ENCODE measurements at regions not wholly inside any gene's neighbourhood (a gene's known extent, or its start where the extent isn't known, plus 50 kb on each side); places are given as distances from the start of the nearest gene placed in this dataset.

DNA sequence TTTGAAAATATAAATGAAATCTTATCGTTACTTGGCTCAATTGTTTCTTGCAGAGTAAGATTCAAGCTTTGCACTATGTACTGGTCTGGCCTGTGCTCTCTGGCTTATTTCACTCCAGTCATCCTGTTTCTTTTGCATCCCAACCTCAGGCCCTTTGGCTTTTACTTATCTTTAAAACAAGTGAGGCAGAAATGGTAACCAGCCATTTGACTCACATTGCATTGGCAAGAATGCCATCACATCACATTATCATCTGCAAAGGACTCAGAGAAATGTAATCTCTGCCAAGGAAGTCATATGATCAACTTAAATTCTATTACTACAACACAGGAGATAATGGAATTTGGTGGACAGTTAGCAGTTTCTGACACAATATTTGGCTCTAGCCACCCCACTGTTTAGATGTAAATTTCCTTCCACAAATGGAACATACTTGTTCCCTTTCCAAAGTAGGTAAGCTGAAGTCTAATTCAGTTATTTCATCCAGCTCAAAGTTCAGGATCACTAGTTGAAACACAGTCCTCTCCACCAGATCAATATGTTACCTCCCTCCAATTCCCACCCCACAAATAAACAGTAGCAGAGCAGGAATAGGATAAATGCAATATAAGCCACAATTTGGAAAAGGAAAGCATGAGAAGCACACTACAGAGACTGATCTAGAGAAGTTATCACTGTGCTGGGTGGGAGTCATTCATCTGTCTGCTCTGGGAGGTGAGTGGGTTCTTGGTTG is 65.0 kb upstream of the DSC1 start:
- Histone ChIP-seq H2AFZ (ENCODE audit: low read length) (no peak overlapping the region), H3K36me3 (ENCODE audit: insufficient read depth, low read length) (no peaks in the 10 kb centered on the region), H3K4me3 (ENCODE audit: low read depth, low read length, poor library complexity, severe bottlenecking) (no peak overlapping the region), H4K20me1 (ENCODE audit: insufficient read depth, low read length) (no peaks in the 10 kb centered on the region), H3K4me2 (ENCODE audit: low read length) (no peak overlapping the region), H3K79me2 (ENCODE audit: insufficient read depth, low read depth, low read length) (no peaks in the 10 kb centered on the region), H3K9me3 (ENCODE audit: low read length) (no peaks in the 10 kb centered on the region), H3K9me2 (ENCODE audit: insufficient read depth, low read length) (no peaks in the 10 kb centered on the region), H3K27ac (ENCODE audit: low read depth, low read length, poor library complexity, severe bottlenecking) (no peak overlapping the region), H3K4me1 (ENCODE audit: insufficient read depth, low read length, poor library complexity, severe bottlenecking) (no peaks in the 10 kb centered on the region)
- ChIA-PET CTCF (ENCODE audit: unreplicated experiment) (no interaction called here), POLR2A (no interaction called here)
- intact Hi-C loops (cut with micrococcal nuclease; ENCODE audit: unreplicated experiment): no loop called here
- BruUV-seq (replicated peaks): no TSS peak
- TF ChIP-seq, protein P1, sequence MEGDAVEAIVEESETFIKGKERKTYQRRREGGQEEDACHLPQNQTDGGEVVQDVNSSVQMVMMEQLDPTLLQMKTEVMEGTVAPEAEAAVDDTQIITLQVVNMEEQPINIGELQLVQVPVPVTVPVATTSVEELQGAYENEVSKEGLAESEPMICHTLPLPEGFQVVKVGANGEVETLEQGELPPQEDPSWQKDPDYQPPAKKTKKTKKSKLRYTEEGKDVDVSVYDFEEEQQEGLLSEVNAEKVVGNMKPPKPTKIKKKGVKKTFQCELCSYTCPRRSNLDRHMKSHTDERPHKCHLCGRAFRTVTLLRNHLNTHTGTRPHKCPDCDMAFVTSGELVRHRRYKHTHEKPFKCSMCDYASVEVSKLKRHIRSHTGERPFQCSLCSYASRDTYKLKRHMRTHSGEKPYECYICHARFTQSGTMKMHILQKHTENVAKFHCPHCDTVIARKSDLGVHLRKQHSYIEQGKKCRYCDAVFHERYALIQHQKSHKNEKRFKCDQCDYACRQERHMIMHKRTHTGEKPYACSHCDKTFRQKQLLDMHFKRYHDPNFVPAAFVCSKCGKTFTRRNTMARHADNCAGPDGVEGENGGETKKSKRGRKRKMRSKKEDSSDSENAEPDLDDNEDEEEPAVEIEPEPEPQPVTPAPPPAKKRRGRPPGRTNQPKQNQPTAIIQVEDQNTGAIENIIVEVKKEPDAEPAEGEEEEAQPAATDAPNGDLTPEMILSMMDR (conservative IDR thresholded peaks at IDR 0.05; ENCODE audit: low read length): no peak
- TF ChIP-seq EZH2phosphoT487 (IDR thresholded peaks at IDR 0.05; ENCODE audit: borderline replicate concordance, low read depth, low read length): no peak
- no peak for DNase-seq (ENCODE audit: low spot score)

DNA sequence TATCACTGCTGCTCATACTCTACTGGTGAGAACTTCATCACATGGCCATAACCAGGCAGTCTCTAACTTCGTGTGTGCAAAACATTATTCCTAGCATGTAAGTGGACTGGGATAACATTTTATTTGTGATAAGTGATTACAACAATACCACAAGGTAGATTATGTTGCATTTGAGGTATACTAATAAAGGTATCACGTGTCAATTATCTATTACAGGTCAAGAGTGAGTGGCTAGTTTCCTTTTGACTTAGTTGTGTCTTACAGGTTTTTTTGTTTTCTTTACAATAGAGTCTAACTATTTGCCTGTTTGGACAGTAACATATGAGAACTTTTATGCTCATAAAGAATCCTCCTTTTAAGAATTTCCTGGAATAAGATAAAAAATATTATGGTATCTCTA is 67.2 kb upstream of the DSC1 start:
- intact Hi-C loops (cut with micrococcal nuclease; ENCODE audit: unreplicated experiment): no loop called here
- H3K9me3 ChIP-seq (ENCODE audit: low read length): no peaks in the 10 kb centered on the region
- no peaks in the 10 kb centered on the region for H3K79me2 ChIP-seq (ENCODE audit: insufficient read depth, low read depth, low read length)
- DNase-seq (ENCODE audit: low spot score): no peak
- TF ChIP-seq EZH2phosphoT487 (IDR thresholded peaks at IDR 0.05; ENCODE audit: borderline replicate concordance, low read depth, low read length): no peak
- TF ChIP-seq, protein P1 (conservative IDR thresholded peaks at IDR 0.05; ENCODE audit: low read length): no peak
- H2AFZ ChIP-seq (ENCODE audit: low read length): no peak overlapping the region
- H3K36me3 ChIP-seq (ENCODE audit: insufficient read depth, low read length): no peaks in the 10 kb centered on the region
- ChIA-PET POLR2A (no interaction called here), CTCF (ENCODE audit: unreplicated experiment) (no interaction called here)
- BruUV-seq (replicated peaks): no TSS peak
- no peaks in the 10 kb centered on the region for H3K4me1 ChIP-seq (ENCODE audit: insufficient read depth, low read length, poor library complexity, severe bottlenecking)
- H3K9me2 ChIP-seq (ENCODE audit: insufficient read depth, low read length): no peaks in the 10 kb centered on the region
- no peak overlapping the region for H3K27ac ChIP-seq (ENCODE audit: low read depth, low read length, poor library complexity, severe bottlenecking)
- no peak overlapping the region for H3K4me3 ChIP-seq (ENCODE audit: low read depth, low read length, poor library complexity, severe bottlenecking)
- H3K4me2 ChIP-seq (ENCODE audit: low read length): no peak overlapping the region
- H4K20me1 ChIP-seq (ENCODE audit: insufficient read depth, low read length): no peaks in the 10 kb centered on the region

DNA sequence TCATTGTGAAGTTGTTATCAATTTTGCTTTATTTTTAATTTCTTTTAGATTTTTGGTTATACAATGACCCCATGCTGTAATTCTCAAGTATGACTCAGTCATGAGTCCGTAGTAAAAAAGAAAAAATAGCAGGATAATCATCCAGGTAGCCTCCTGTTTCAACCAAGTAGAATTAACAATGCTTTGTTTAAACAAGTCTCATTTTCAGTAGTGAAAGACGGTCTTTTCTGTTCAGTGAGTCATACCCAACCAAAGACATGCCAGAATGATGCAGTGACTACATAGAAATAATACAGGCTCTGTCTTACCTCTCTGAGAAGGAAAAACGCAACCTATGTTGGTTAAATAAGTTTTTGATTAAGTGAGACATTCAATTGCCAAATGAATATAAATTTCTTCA is 67.8 kb upstream of the DSC1 start:
- Histone ChIP-seq H3K9me2 (ENCODE audit: insufficient read depth, low read length) (no peaks in the 10 kb centered on the region), H3K27ac (ENCODE audit: low read depth, low read length, poor library complexity, severe bottlenecking) (no peak overlapping the region), H3K4me2 (ENCODE audit: low read length) (no peak overlapping the region), H3K79me2 (ENCODE audit: insufficient read depth, low read depth, low read length) (no peaks in the 10 kb centered on the region), H3K4me1 (ENCODE audit: insufficient read depth, low read length, poor library complexity, severe bottlenecking) (no peaks in the 10 kb centered on the region), H3K4me3 (ENCODE audit: low read depth, low read length, poor library complexity, severe bottlenecking) (no peak overlapping the region), H3K9me3 (ENCODE audit: low read length) (no peaks in the 10 kb centered on the region), H2AFZ (ENCODE audit: low read length) (no peak overlapping the region), H4K20me1 (ENCODE audit: insufficient read depth, low read length) (no peaks in the 10 kb centered on the region), H3K36me3 (ENCODE audit: insufficient read depth, low read length) (no peaks in the 10 kb centered on the region)
- POLR2A ChIA-PET: no interaction called here
- BruUV-seq (replicated peaks): no TSS peak
- CTCF ChIA-PET (ENCODE audit: unreplicated experiment): no interaction called here
- no peak for TF ChIP-seq EZH2phosphoT487 (IDR thresholded peaks at IDR 0.05; ENCODE audit: borderline replicate concordance, low read depth, low read length)
- TF ChIP-seq, protein P1 (conservative IDR thresholded peaks at IDR 0.05; ENCODE audit: low read length): no peak
- no peak for DNase-seq (ENCODE audit: low spot score)
- intact Hi-C loops (cut with micrococcal nuclease; ENCODE audit: unreplicated experiment): no loop called here
